HEK293T (cell line): ENCODE measurements at regions not wholly inside any gene's neighbourhood (a gene's known extent, or its start where the extent isn't known, plus 50 kb on each side); places are given as distances from the start of the nearest gene placed in this dataset.
A peak's percentile ranks its signal among the peaks of the same experiment; 100 is the strongest.

ENCODE experiments used
- CTCF ChIA-PET: fragments of 350-600 bp; formaldehyde crosslinking; extraction: SDS; loops from one replicate; lab custom pipeline; 2021; ENCODE audit warnings: antibody characterized with exemption, inconsistent platforms; lab: Yijun Ruan, JAX
- POLR2A ChIA-PET: fragments of 350-600 bp; formaldehyde crosslinking; extraction: SDS; loops from one replicate; lab custom pipeline; 2020; ENCODE audit warnings: antibody characterized with exemption, inconsistent platforms; lab: Yijun Ruan, JAX
- DNase-seq: peaks from one replicate; pipeline ENCODE4 v3.0.0; 2012; ENCODE audit warnings: mixed read lengths; ENCODE audit errors: extremely low spot score
- ARNT ChIP-seq: fragments of 450-650 bp; IDR thresholded peaks from 2 replicates; pipeline ENCODE4 v1.6.1; 2017; ENCODE audit warnings: mild to moderate bottlenecking
- BHLHE40 ChIP-seq: fragments of 450-650 bp; IDR thresholded peaks from 2 replicates; pipeline ENCODE4 v1.6.1; 2016; ENCODE audit warnings: mild to moderate bottlenecking, moderate library complexity, borderline replicate concordance
- CTBP1 ChIP-seq: fragments of 450-650 bp; IDR thresholded peaks from 2 replicates; pipeline ENCODE4 v1.6.1; 2016; ENCODE audit warnings: borderline replicate concordance
- ELF4 ChIP-seq: fragments of 450-650 bp; IDR thresholded peaks from 2 replicates; pipeline ENCODE4 v1.6.1; 2017; ENCODE audit warnings: antibody characterized with exemption
- FOXA1 ChIP-seq: fragments of 450-650 bp; IDR thresholded peaks from 2 replicates; pipeline ENCODE4 v1.6.1; 2016; ENCODE audit warnings: mild to moderate bottlenecking
- FOXK2 ChIP-seq: fragments of 450-650 bp; IDR thresholded peaks from 2 replicates; pipeline ENCODE4 v1.6.1; 2016; ENCODE audit warnings: mild to moderate bottlenecking
- FOXM1 ChIP-seq: fragments of 450-650 bp; IDR thresholded peaks from 2 replicates; pipeline ENCODE4 v1.6.1; 2017; ENCODE audit warnings: mild to moderate bottlenecking, borderline replicate concordance
- HDGF ChIP-seq: fragments of 450-650 bp; IDR thresholded peaks from 2 replicates; pipeline ENCODE4 v1.6.1; 2017; ENCODE audit warnings: antibody characterized with exemption, borderline replicate concordance
- L3MBTL2 ChIP-seq: fragments of 450-650 bp; conservative IDR thresholded peaks from 2 replicates; pipeline ENCODE4 v1.6.1; 2016; ENCODE audit warnings: mild to moderate bottlenecking
- LEF1 ChIP-seq: fragments of 450-650 bp; IDR thresholded peaks from 2 replicates; pipeline ENCODE4 v1.6.1; 2017; ENCODE audit warnings: mild to moderate bottlenecking, borderline replicate concordance
- NFRKB ChIP-seq: fragments of 450-650 bp; IDR thresholded peaks from 2 replicates; pipeline ENCODE4 v1.6.1; 2016; ENCODE audit warnings: mild to moderate bottlenecking, moderate library complexity
- SP1 ChIP-seq: fragments of 450-650 bp; IDR thresholded peaks from 2 replicates; pipeline ENCODE4 v1.6.1; 2017
- SUZ12 ChIP-seq: fragments of 450-650 bp; IDR thresholded peaks from 2 replicates; pipeline ENCODE4 v1.6.1; 2016; ENCODE audit warnings: mild to moderate bottlenecking
- TARDBP ChIP-seq: fragments of 450-650 bp; IDR thresholded peaks from 2 replicates; pipeline ENCODE4 v1.6.1; 2016
- ZNF384 ChIP-seq: fragments of 450-650 bp; IDR thresholded peaks from 2 replicates; pipeline ENCODE4 v1.6.1; 2016
- TF ChIP-seq, protein P1 (sequence below): fragments of 450-650 bp; IDR thresholded peaks from 2 replicates; pipeline ENCODE4 v1.6.1; 2016

DNA sequence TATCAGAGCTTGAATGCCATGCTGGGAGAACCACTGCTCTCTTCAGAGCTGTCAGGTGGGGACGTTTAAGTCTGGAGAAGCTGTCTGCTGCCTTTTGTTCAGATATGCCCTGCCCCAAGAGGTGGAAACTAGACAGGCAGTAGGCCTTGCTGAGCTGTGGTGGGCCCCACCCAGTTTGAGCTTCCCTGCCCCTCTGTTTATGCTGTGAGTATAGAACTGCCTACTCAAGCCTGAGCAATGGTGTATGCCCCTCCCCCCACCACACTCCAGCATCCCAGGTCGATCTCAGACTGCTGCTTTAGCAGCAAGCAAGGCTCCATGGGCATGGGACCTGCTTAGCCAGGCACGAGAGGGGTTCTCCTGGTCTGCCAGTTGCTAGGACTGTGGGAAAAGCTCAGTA lies 362.3 kb downstream of the FAM170A start:
- CTCF ChIA-PET: no interaction called here
- POLR2A ChIA-PET: no interaction called here
- TF ChIP-seq SUZ12 (no peak), FOXM1 (no peak), LEF1 (no peak), TARDBP (no peak), BHLHE40 (no peak), CTBP1 (no peak), ARNT (no peak), L3MBTL2 (no peak), ELF4 (no peak), FOXK2 (no peak), HDGF (no peak), SP1 (no peak), NFRKB (no peak), ZNF384 (no peak), FOXA1 (no peak)
- TF ChIP-seq, protein P1, sequence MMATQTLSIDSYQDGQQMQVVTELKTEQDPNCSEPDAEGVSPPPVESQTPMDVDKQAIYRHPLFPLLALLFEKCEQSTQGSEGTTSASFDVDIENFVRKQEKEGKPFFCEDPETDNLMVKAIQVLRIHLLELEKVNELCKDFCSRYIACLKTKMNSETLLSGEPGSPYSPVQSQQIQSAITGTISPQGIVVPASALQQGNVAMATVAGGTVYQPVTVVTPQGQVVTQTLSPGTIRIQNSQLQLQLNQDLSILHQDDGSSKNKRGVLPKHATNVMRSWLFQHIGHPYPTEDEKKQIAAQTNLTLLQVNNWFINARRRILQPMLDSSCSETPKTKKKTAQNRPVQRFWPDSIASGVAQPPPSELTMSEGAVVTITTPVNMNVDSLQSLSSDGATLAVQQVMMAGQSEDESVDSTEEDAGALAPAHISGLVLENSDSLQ: no peak
- no peak for DNase-seq

DNA sequence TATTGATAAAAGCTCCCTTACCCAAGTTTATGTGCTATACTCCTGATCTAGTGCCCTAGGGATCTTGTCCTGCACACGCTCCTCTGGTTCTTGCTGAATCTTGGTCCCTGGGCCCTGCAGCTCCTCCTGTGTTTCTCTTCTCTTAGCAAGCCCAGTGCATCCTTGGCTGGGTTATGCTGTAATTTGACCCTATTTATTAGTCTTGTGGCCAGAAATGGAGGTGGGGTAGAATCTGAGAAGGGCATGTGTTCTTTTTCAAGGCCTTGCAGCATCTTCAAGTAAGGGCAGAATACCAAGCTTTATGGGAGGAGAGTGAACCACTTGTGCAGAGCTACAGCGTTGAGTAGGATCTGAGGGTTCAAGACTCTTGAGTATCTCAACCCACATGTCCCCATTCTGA lies 366.8 kb downstream of the FAM170A start:
- TF ChIP-seq FOXM1: no peak
- TF ChIP-seq FOXA1: no peak
- TF ChIP-seq TARDBP: no peak
- TF ChIP-seq ELF4: no peak
- TF ChIP-seq SUZ12: no peak
- TF ChIP-seq, protein P1: no peak
- TF ChIP-seq HDGF: no peak
- TF ChIP-seq ARNT: no peak
- TF ChIP-seq NFRKB: no peak
- no peak for TF ChIP-seq ZNF384
- no peak for TF ChIP-seq L3MBTL2
- no peak for TF ChIP-seq FOXK2
- no peak for TF ChIP-seq SP1
- TF ChIP-seq BHLHE40: no peak
- no peak for TF ChIP-seq LEF1
- TF ChIP-seq CTBP1: no peak
- CTCF ChIA-PET: no interaction called here
- POLR2A ChIA-PET: no interaction called here
- DNase-seq: peak; percentile 14

GRCh38 chr5:120007598-120007997 lies 378.2 kb downstream of the FAM170A start:
- DNase-seq: peak; percentile 26
- CTCF ChIA-PET: no interaction called here
- TF ChIP-seq FOXA1 (no peak), ELF4 (no peak), CTBP1 (peak; percentile 79), TARDBP (no peak), FOXK2 (no peak), BHLHE40 (no peak), ARNT (no peak), SUZ12 (no peak), HDGF (no peak), NFRKB (no peak), ZNF384 (no peak), LEF1 (no peak)
- TF ChIP-seq, protein P1: peak; percentile 90
- POLR2A ChIA-PET: no interaction called here

DNA sequence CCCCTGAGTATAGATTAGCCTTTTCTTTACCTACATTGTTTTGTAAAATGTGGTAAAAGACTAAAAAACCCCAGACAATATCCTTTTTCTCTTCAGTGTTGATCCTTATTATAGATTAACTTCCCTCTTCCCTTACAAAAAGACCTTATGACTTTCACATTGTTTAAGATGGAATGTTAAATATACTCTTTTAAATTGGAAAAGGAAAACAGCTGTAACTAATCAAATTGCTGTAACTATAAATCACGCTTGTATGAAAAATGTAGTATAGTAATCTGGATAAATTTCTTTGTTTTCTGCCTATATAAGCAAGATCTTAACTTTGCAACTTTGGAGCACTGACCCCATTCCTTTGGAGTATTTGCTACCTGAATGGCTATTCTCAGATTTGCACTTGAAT lies 383.1 kb downstream of the FAM170A start:
- ChIA-PET CTCF (no interaction called here), POLR2A (no interaction called here)
- no peak for TF ChIP-seq ZNF384
- no peak for TF ChIP-seq L3MBTL2
- no peak for TF ChIP-seq NFRKB
- no peak for TF ChIP-seq BHLHE40
- no peak for TF ChIP-seq ARNT
- no peak for TF ChIP-seq SP1
- TF ChIP-seq LEF1: no peak
- DNase-seq: no peak

- CTCF ChIA-PET: no interaction called here
- no peak for DNase-seq
- POLR2A ChIA-PET: no interaction called here
- no peak for TF ChIP-seq BHLHE40
- no peak for TF ChIP-seq L3MBTL2
- no peak for TF ChIP-seq FOXK2
- TF ChIP-seq FOXM1: no peak
- TF ChIP-seq, protein P1: no peak
- no peak for TF ChIP-seq TARDBP
- no peak for TF ChIP-seq NFRKB
- TF ChIP-seq SUZ12: no peak
- no peak for TF ChIP-seq ELF4
Observed at GRCh38 chr5:120014535-120014934, 385.2 kb downstream of the FAM170A start.

DNA sequence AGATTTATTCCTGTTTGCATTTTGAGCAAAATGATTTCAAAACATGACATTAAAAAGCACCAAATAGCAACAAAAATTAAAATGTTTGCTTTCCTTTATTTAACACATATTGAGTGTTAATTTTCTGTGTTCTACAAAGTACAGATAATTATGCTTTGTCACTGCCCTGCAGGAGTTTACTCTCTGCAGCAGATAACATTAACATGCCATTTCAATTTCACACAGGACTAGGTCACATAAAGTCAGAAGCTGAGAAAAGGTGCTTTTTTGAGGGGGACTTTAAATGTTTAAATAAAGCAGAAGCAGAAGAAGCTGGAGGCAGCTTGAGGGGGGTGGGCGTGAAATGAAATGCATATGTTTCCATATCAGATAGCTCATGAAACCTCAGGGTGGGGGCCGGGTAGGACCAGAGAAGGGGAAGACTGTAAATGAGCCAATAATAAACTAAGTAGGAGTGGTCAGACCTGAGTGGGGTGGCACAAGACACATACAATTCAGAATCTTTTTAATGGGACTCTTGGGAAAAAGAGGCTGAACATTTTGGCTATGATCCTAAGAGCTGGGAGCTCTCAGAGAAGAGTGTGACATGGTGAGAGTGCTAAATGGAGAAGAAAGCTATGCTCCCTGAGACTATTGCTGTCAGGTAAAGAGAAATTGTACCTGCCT lies 387.5 kb downstream of the FAM170A start:
- no peak for DNase-seq
- TF ChIP-seq TARDBP (no peak), FOXA1 (no peak), ZNF384 (no peak), SP1 (no peak), CTBP1 (no peak), BHLHE40 (no peak), LEF1 (no peak), ARNT (no peak), L3MBTL2 (no peak)
- TF ChIP-seq, protein P1: no peak
- ChIA-PET CTCF (no interaction called here), POLR2A (no interaction called here)
